ENCODE measurements at regions not wholly inside any gene's neighbourhood (a gene's known extent, or its start where the extent isn't known, plus 50 kb on each side); places are given as distances from the start of the nearest gene placed in this dataset.

- TF ChIP-seq CTCF (IDR thresholded peaks at IDR 0.05; ENCODE audit: insufficient read depth, low read length, poor library complexity, severe bottlenecking) (no peak), EZH2phosphoT487 (conservative IDR thresholded peaks at IDR 0.05; ENCODE audit: low read length) (no peak)
These were observed 333.5 kb upstream of the DCN start for GRCh38 chr12:91515944-91516694.

All from SU-DHL-6 (cell line).